HG03460 (cell line): ENCODE measurements at regions not wholly inside any gene's neighbourhood (a gene's known extent, or its start where the extent isn't known, plus 50 kb on each side); places are given as distances from the start of the nearest gene placed in this dataset.
"Not testable (repeated sequence)": the region's sequence is repeated elsewhere in the genome, so short reads cannot be mapped to it uniquely, and the experiment has no call there.

Source experiments
- ATAC-seq: cut with Tn5 transposase; IDR thresholded peaks from one replicate; pipeline ENCODE4 v1.9.1; 2021; ENCODE audit not compliant: unreplicated experiment

DNA sequence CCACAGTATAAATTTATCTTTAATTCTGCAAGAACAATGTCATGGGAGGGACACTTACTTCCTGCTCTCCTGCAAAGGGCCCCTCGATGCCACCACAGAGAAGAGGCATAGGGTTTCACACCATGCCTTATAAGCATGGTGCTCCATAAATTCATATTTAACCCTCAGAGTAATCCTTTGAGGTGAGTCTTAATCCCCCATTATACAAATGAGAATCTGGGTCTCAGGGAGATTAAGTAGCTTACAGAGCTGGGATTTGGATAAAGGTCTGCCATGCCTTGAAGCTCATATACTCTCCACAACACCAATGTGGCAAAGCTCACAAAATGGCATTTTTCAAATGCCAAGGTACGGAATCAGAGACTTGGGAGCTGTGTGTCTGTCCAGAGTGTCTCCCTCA lies 268.5 kb upstream of the CCL2 start:
- no peak for ATAC-seq

DNA sequence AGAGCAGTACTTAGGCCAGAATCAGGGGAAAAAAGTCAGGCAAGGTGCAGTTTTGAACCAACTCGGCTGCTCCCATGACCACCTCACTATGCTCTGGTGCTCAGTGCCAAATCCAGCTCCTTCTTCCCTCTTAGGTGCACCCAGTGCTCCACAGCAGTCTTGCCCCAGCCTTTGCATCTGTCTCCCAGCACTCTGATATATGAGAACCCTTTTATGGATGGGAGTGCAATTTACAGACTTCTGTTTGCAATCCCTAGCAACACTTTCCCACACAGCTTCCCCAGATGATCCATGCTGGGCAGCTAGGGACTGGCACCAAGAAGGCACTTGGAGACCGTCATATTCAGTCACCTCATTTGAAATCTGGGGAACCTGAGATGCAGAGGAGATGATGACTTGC lies 267.9 kb upstream of the CCL2 start:
- no peak for ATAC-seq

DNA sequence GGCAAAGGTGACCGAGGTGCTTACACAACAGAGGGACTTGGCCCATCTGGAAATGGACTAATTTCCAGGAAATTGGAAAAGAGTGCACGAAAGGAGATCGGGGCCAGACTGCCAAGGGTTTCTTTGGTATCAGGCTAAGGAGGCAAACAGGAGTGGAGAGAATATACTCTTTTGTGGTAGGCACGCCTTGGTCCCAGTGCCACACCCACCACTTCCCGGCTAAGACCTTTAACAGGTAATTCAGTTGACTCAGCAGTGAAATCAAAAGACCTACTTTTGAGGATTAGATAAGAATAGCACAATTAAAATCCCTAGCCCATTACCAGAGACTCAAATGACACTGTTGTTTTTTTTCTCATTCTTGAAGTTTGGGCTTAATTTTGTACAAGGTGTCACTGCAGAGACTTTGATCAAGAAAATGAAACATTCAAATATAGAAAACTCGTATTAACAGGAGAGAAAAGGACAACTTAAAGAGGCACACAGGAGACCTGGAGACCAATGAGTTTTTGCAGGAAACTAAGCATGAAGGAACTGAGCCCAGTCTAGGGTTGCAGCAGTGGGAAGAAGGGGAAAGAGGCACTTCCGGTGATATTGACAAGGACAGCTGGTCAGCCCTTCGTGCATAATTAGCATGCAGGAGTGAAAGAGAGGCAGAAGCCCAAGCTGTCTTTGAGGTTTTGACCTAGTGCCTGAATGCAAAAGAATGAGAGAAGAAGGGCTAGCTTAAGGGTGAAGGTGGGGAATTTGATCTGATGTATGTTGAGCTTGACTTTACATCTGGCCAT lies 265.5 kb upstream of the CCL2 start:
- no peak for ATAC-seq

DNA sequence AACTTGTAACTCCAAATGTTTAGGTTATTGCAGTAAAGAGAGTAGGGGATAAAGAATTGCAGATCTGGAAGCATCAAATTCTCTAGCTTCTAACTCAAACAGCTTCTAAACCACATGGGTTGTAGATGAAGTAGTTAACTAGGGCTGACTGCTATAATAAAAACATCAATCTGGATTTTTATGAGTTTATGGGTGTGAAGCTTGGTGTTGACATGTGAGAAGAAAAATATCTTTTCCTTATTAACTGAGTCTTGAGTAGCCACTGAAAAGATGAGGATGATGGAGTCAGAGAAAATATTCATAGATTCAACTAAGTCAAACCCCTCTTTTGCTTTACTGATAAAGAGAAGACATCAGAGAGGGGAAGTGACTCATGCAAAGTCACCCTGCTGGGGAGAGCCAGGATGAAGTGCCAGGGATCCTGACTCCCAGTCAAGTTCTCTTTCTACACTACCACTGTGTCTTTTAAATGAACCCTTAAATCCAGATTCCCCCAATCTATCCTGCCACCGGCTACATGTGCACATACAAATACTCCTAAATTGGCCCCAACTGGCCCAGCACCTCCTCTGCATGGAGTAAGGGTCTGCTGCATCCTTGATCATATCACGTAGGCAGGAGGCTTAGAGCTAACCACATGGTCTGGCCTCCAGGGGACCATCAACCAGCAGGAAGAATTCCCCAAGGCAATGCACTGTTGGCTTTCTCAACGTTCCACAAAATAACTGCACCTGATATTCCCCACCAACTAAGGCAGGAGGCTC lies 264.0 kb upstream of the CCL2 start:
- no peak for ATAC-seq

DNA sequence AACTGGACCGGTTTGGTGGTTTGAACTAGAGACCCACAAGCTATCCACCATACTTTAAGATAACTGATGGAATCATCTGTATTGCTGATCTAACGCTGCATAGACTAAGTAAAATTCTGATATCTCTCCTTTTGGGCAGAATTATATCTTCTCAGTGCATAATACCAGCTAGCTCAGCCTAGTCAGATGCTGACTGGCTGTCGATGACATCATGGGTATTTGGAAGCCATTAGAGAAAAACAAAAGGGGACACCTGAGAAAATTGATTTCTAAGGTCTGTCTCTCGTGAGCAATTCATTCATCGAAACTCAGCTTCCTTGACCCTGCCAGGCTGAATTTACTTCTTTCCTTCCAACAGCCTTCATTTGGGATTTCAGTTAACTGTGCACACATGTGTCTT lies 263.0 kb upstream of the CCL2 start:
- no peak for ATAC-seq

DNA sequence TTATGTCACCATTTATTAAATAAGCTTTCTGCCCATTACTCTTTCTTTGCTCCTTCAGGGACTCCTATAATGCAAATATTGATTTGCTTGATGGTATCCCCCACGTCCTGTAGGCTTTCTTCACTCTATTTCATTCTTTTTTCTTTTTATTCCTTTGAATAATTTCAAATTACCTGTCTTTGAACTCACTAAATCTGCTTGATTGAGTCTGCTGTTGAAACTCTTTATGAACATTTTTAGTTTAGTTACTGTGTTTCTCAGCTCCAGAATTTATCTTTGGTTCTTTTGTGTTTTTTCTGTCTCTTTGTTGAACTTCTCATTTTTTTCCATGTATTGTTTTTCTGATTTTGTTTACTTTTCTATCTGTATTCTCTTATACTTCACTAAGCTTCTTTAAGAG lies 254.4 kb upstream of the CCL2 start:
- no peak for ATAC-seq

DNA sequence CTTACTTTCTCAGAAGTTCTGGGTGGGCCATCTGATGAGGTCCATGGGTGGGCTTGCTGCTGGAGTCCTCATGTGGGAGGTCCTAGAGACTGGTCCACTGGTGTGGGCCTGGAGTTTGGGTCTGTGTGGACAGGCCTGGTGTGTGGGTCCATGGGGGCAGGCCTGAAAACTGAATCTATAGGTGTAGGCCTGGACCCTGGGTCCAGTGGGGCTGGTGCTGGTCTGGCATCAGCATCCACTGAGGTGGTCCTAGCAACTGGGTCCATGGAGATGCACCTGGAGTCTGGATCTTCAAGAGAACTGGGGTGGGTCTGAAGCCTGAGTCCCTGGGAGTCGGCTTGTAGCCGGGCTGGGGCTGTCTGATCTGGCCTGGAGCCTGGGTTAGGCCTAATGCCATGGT lies 253.8 kb upstream of the CCL2 start:
- no peak for ATAC-seq

DNA sequence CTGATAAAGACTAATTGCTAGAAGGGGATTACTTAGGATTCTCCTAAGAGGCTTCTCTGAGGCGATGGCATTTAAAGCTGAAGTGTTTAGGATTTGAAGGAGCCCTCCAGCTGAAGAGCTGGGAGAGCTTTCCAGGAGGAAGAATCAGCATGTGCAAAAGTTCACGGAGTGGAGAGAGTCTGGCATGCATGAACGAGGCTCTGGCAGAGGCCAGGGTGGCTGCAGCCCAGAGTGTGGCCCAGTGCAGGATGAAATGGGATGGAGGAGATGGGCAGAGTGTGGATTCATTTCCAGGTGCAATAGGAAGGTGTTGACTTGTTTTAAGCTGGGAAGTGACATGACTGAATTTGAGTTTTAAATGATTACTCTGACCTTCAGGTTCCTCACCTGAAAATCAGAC lies 249.0 kb upstream of the CCL2 start:
- ATAC-seq = no peak

DNA sequence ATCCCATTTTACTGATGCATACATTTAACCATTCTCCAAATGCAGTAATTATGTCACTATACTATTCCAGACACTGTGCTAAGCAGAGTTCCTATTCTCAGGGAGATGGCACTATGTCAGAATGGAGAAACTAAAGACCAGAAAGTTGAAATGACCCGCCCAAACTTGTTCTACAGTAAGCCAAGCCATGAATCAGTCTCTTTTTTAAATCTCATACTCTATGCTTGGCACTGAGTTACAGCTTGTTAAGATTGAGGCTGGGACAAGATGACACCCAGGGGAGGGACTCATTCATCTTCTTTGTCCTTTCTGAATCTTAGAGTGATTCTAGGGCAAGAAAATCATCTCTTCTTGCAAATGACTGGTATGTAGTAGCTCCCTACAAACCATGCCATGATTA lies 247.0 kb upstream of the CCL2 start:
- no peak for ATAC-seq

DNA sequence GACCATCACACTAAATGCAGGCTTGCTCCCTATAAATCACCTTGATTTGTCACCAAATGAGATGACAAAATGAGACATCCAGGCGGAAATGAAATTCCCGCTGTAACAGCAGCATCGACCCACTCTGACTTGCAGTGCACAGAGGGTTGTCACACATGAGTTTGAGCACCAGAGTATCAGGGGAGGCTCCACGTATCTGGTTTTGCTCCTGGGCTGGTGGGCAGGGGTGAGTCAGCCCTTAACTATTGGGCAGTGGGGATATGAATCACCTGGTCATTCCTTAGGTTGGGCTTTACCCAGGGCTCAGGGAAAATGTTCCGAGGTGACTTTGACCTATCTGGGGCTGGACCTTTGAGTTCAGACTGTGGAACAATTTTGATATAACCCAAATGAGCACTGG lies 245.2 kb upstream of the CCL2 start:
- no peak for ATAC-seq

DNA sequence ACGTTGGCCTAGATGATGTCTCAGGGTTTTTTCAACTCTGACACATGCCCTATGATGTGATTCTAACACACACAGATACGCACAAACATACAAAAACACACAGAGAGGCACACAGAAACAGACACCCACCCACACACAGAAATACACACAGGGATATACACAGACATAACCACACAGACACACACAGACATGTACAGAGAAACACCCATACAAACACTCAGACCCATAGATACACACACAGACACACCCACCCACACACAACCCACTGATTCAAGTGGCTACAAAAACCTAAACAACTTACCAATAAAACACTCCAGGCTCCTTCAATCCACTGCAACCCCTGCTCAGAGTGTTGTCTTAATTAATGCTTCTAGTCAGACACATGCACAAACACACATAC lies 244.6 kb upstream of the CCL2 start:
- no peak for ATAC-seq

DNA sequence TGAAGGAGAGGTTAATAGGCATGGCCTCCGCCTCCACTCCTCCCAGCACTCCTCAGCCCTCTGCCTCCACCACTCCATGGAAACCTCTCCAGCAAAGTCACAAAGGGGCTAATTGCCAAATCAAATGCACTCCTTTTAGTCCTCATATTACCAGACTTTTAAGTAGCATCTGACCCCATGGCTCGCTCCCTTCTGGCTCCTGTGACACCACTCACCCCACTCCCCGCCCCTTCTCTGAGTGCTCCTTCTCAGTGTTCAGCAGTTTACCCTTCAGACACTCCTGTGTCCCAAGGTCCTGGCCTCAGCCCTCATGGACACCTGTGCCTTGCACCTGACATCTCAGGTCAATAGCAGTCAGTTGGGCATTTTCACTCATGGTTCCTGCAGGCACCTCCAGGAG lies 243.5 kb upstream of the CCL2 start:
- ATAC-seq = no peak

DNA sequence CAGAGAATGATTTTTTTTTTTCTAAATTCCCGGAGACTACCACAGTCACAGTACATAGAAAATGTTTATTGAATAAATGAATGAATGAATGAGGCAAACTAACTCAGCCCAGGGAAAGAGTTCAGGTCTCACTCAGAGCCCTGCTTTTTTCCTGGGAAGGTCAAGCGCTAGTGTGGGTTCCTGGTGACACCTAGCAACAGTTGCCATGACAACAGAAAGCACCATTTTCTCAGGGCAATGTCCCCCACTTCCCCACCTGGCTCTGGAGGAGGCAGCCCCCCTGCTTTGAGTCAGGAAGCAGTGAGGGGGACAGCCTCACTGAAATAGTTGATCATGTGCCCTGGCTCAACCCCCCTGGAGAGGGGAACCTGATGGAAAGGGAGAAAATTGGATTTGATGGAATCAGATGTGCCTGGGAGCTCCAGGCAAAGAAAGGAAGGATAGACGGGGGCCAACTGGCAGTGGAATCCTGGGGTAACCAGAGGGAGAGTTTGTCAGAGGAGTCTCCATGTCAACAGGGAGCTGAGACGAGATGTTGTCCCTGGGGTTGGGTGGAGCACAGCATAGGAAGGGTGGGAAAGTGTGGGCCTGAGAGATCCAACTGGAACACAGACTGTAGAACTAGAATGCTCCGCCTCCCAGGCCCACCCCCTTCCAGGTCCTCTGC lies 242.2 kb upstream of the CCL2 start:
- ATAC-seq = no peak

DNA sequence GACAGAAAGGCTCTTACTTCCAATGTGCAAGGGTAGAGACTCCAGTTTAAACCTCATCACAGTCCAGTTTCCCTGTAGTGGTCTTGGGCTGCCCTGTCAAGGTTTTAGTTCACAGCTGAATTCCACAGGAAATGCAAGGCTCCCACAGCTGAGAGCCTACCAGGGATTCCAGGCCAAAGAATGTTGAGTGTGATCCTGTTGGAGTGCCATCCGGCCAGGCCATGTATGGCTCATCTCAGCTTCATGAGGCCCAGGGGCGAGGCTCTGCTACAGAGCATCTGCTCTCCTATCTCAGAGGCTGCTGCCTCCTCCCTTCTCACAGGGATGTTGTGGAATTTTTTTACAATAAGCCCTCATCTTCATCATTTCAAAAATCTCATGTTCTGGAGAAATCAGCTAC lies 239.8 kb upstream of the CCL2 start:
- no peak for ATAC-seq

DNA sequence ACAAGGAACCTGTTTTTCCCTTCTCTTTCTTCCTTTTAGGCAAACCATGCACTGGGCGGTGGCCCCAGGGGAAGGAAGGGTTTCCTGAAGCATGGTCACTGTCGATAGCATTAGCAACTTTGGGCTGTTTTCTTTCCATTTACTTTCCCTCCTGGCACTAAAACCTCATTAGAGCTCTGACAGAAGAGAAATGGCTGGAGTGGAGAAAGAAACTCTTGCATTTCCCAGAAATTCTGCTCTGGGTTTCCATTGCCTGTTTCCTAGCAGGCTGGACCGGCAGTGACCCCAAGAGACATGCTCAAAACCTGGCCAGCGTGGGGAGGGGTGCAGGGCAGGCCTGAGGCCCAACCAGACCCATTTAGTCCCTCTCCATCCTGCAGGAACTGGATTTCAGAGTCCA lies 230.7 kb upstream of the CCL2 start:
- ATAC-seq = no peak

DNA sequence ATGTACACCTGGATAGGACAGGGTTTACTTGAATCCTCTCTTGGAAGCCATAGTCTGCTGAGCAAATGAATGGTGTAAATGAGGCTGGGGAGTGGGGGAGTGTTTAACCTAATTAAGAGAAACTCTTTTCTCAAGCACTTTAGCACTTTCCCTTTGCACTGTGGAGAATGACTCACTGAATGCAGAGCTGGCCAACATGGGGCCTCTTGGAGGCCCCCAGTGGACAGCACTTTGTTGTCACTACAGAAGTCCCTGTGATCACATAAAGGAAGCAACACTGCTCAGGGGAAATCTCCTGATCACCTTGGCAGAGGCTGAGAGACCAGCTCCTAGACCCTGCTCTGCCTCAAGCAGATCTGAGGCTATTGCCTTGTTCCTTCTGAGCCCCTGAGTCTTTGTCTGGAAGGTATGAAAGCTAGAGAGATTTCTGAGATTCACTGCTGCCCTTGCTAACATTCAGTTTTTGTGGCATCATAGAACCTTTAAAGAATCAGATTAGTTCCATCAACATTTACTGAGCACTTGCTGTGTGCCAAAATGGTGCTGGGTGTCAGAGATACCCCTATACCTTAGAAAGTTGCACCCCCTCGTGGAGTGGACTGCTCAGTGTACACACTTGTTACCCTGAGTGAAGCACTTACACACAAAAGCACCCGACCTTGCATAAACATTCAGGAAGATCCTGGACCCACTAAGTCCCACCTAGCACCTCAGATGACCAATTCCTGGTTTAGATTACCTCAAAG lies 230.1 kb upstream of the CCL2 start:
- no peak for ATAC-seq

DNA sequence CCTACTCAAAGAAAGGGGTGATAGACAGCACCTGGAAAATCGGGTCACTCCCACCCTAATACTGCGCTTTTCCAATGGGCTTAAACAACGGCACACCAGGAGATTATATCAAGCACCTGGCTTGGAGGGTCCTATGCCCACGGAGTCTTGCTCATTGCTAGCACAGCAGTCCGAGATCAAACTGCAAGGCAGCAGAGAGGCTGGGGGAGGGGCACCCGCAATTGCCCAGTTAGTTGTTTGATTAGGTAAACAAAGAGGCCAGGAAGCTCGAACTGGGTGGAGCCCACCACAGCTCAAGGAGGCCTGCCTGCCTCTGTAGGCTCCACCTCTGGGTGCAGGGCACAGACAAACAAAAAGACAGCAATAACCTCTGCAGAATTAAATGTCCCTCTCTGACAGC lies 224.5 kb upstream of the CCL2 start:
- ATAC-seq = not testable (repeated sequence)

DNA sequence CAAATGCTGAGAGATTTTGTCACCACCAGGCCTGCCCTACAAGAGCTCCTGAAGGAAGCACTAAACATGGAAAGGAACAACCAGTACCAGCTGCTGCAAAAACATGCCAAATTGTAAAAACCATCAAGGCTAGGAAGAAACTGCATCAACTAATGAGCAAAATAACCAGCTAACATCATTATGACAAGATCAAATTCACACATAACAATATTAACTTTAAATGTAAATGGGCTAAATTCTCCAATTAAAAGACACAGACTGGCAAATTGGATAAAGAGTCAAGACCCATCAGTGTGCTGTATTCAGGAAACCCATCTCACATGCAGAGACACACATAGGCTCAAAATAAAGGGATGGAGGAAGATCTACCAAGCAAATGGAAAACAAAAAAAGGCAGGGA lies 222.8 kb upstream of the CCL2 start:
- ATAC-seq = not testable (repeated sequence)

DNA sequence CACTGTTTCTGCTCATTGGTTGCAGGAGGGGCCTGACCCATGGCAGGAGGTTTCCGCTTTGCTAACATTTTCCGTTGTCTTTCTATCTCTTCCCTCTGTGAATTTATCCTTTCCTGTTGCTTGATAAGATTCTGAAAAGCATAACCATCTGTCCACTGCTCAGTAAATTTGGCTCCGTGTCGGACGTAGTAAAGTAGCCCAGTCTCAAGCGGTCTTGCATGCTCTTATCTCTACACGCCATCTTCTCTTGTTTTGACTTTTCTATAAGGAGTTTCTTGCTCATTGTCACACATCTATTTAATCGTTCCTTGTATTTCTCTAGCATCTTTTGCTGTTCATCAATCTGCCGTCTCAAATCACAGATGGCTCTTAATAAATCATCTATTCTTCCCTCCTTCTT lies 216.3 kb upstream of the CCL2 start:
- ATAC-seq = not testable (repeated sequence)

DNA sequence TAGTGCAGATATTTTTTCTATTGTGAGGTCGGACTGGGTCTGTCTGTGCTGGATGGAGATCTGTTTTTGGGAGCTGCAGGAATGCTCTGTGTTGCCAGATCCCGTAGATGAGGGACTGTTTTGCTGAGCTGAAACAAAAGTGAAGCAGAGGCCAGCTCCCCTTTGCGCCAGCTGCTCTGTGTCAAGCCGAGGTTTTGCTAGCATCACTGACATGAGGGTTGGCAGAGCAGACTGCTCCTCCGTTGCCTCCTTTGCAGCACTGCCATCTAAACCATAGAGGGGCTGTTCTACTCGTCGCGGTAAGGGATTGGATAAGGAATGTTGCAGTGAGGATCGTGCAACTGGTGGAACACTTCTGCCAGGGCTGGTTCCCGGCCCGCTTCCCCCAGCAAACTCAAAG lies 215.9 kb upstream of the CCL2 start:
- not testable (repeated sequence) for ATAC-seq

DNA sequence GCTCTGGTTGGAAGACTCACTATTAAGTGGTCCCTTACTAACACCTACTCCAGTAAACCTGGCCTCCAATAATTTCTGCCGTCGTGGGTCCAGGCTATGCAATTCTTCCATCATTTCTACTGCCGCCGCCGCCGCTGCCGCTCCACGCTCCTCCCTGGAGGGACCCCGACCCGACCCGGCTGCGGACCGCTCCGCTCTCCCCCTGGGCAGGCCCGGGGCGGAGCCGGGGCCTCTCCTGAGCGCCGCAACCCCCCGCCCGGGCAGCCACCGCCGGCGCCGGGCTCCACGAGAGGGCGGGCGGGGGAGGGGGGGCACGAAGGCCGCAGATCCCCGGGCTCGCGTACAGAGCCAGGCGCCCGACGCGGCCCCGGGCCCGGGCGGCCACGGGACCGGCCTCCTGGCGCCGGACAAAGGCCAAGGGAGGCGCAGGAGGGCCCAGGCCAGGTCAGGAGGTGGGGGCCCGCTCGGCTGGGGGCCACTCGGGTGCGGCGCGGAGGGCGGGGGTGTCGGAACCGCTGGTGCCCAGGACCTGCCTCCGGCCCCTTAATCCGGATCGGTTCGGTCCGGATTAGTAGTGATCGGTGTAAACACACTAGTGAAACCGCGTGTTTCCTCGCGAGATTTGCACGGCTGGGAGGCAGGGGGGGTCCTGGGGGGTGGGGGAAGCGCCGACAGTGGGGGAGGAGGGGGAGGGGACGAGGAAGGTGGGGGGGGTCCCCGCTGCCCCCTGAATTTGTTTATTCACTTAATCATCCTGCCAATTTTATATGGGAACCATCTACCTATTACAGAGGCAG lies 215.1 kb upstream of the CCL2 start:
- ATAC-seq = not testable (repeated sequence)
